ENCODE measurements at regions not wholly inside any gene's neighbourhood (a gene's known extent, or its start where the extent isn't known, plus 50 kb on each side); places are given as distances from the start of the nearest gene placed in this dataset.

DNA sequence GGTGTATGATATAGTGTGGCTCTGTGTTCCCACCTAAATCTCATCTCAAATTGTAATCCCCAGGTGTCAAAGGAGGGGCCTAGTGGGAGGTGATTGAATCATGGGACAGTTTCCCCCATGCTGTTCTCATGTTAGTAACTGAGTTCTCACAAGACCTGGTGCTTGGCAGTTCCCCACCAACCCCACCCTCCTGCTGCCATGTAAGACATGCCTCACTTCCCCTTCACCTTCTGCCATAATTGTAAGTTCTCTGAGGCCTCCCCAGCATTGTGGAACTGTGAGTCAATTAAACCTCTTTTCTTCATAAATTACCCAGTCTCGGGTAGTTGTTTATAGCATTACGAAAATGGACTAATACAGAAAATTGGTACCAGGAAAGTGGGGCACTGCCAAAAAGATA, 1705.3 kb downstream of the NCAM2 start:
- CTCF ChIA-PET, result no interaction called here
- Histone ChIP-seq H3K9me3 (no peaks in the 10 kb centered on the region), H3K4me2 (no peak overlapping the region), H3K27ac (no peak overlapping the region), H3K4me3 (no peak overlapping the region), H3K4me1 (no peaks in the 10 kb centered on the region)
- TF ChIP-seq USF2 (IDR thresholded peaks at IDR 0.05) (no peak), HDAC2 (IDR thresholded peaks at IDR 0.05) (no peak), CEBPB (IDR thresholded peaks at IDR 0.05) (no peak), RAD21 (conservative IDR thresholded peaks at IDR 0.05 in 1 of 2, IDR thresholded peaks at IDR 0.05 in 1 of 2) (no peak), TFCP2L1 (CRISPR knock-in tag; IDR thresholded peaks at IDR 0.05) (no peak), FOXS1 (CRISPR knock-in tag; IDR thresholded peaks at IDR 0.05) (no peak), PHF8 (IDR thresholded peaks at IDR 0.05; ENCODE audit: borderline replicate concordance, low read depth) (no peak)
- TF ChIP-seq, protein P1, sequence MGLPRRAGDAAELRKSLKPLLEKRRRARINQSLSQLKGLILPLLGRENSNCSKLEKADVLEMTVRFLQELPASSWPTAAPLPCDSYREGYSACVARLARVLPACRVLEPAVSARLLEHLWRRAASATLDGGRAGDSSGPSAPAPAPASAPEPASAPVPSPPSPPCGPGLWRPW (IDR thresholded peaks at IDR 0.05), result no peak
- POLR2A ChIA-PET, result no interaction called here
- no peak for FAIRE-seq
- 0% methylated on average over 2 of the region's 2 CpGs for WGBS (ENCODE audit: missing lambda C conversion rate)
- ATAC-seq, result no peak
- no peak for DNase-seq (ENCODE audit: low read depth in 1 of 2, low spot score in 1 of 2)

GRCh38 chr21:22710721-22711120, 1712.5 kb downstream of the NCAM2 start:
- POLR2A ChIA-PET, result no interaction called here

GRCh38 chr21:22711636-22712035, 1713.4 kb downstream of the NCAM2 start:
- no peak overlapping the region for H3K4me2 ChIP-seq
- FAIRE-seq (no peak), ATAC-seq (no peak), DNase-seq (ENCODE audit: low read depth in 1 of 2, low spot score in 1 of 2) (no peak)
- no peak overlapping the region for H3K4me3 ChIP-seq
- TF ChIP-seq, protein P2, sequence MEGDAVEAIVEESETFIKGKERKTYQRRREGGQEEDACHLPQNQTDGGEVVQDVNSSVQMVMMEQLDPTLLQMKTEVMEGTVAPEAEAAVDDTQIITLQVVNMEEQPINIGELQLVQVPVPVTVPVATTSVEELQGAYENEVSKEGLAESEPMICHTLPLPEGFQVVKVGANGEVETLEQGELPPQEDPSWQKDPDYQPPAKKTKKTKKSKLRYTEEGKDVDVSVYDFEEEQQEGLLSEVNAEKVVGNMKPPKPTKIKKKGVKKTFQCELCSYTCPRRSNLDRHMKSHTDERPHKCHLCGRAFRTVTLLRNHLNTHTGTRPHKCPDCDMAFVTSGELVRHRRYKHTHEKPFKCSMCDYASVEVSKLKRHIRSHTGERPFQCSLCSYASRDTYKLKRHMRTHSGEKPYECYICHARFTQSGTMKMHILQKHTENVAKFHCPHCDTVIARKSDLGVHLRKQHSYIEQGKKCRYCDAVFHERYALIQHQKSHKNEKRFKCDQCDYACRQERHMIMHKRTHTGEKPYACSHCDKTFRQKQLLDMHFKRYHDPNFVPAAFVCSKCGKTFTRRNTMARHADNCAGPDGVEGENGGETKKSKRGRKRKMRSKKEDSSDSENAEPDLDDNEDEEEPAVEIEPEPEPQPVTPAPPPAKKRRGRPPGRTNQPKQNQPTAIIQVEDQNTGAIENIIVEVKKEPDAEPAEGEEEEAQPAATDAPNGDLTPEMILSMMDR (IDR thresholded peaks at IDR 0.05), result no peak
- TF ChIP-seq CEBPB (IDR thresholded peaks at IDR 0.05), result no peak
- no peak for TF ChIP-seq FOSL2 (IDR thresholded peaks at IDR 0.05)
- TF ChIP-seq FOSL2 (CRISPR knock-in tag; IDR thresholded peaks at IDR 0.05), result no peak
- TF ChIP-seq CHD4 (IDR thresholded peaks at IDR 0.05; ENCODE audit: borderline replicate concordance), result no peak
- TF ChIP-seq NPAS2 (CRISPR knock-in tag; IDR thresholded peaks at IDR 0.05; ENCODE audit: borderline replicate concordance), result no peak
- TF ChIP-seq SREBF2 (IDR thresholded peaks at IDR 0.05), result no peak
- no peaks in the 10 kb centered on the region for H3K4me1 ChIP-seq
- H3K27ac ChIP-seq, result no peak overlapping the region
- POLR2A ChIA-PET, result no interaction called here
- no peaks in the 10 kb centered on the region for H3K9me3 ChIP-seq
- CTCF ChIA-PET, result no interaction called here

More at GRCh38 chr21:22710721-22711120, 1712.5 kb downstream of the NCAM2 start:
- Histone ChIP-seq H3K9me3 (no peaks in the 10 kb centered on the region), H3K4me1 (no peaks in the 10 kb centered on the region), H3K4me2 (no peak overlapping the region), H3K4me3 (no peak overlapping the region), H3K27ac (no peak overlapping the region)
- WGBS (ENCODE audit: missing lambda C conversion rate), result 16% methylated on average over 3 of the region's 3 CpGs
- ATAC-seq, result no peak
- FAIRE-seq, result no peak
- CTCF ChIA-PET, result no interaction called here
- TF ChIP-seq ESRRA (IDR thresholded peaks at IDR 0.05; ENCODE audit: borderline replicate concordance, low read length), result no peak
- TF ChIP-seq, protein P1 (IDR thresholded peaks at IDR 0.05), result no peak
- TF ChIP-seq KDM1A (IDR thresholded peaks at IDR 0.05; ENCODE audit: low read depth), result no peak
- TF ChIP-seq BCL3 (IDR thresholded peaks at IDR 0.05), result no peak
- TF ChIP-seq, protein P3, sequence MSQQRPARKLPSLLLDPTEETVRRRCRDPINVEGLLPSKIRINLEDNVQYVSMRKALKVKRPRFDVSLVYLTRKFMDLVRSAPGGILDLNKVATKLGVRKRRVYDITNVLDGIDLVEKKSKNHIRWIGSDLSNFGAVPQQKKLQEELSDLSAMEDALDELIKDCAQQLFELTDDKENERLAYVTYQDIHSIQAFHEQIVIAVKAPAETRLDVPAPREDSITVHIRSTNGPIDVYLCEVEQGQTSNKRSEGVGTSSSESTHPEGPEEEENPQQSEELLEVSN (IDR thresholded peaks at IDR 0.05; ENCODE audit: borderline replicate concordance, low read depth), result no peak
- no peak for TF ChIP-seq HOXA7 (CRISPR knock-in tag; IDR thresholded peaks at IDR 0.05)
- TF ChIP-seq HEYL (CRISPR knock-in tag; IDR thresholded peaks at IDR 0.05), result no peak
- DNase-seq (ENCODE audit: low read depth in 1 of 2, low spot score in 1 of 2), result no peak
